ENCODE measurements at regions not wholly inside any gene's neighbourhood (a gene's known extent, or its start where the extent isn't known, plus 50 kb on each side); places are given as distances from the start of the nearest gene placed in this dataset.

DNA sequence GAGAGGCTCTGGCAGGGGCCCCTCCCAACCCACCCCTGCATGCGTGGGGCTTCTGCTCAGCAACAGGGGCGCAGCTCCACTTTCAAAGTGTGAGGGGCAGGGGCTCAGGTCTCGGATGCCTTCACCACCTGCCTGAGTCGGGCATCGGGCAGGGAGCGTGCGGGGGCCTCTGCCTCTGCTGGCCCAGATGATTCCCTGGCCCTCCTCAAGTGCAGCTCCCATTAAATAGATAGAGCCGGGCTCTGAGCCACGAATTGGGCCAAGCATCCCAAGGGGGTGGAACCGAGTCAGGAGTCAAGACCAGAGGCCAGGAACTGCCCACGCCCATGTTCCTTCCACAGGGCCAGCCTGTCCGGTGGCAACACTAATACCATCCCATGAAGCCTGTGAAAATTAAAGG is 108.9 kb upstream of the FAM20C start:
- Mint-ChIP-seq H3K36me3 (no peaks in the 10 kb centered on the region), H3K9me3 (no peaks in the 10 kb centered on the region), H3K4me3 (no peak overlapping the region), H3K4me1 (no peaks in the 10 kb centered on the region), H3K27me3 (peaks cover 0 to 10% of the 10 kb centered on the region in 2 donors), H3K27ac (no peak overlapping the region)
- Histone ChIP-seq H3K4me3 (ENCODE audit: control insufficient read depth in 1 of 2, extremely low read depth in 1 of 2, low read length in 1 of 2) (no peak overlapping the region), H3K27me3 (replicated peaks in 1 of 2; ENCODE audit: control insufficient read depth in 2 of 2, extremely low read depth in 1 of 2, insufficient read depth in 2 of 2, low read length in 1 of 2) (peaks cover 0 to 25% of the 10 kb centered on the region in 2 experiments), H3K36me3 (ENCODE audit: control insufficient read depth in 2 of 2, extremely low read depth in 1 of 2, insufficient read depth in 1 of 2, low read length in 1 of 2) (no peaks in the 10 kb centered on the region), H3K27ac (ENCODE audit: low read length) (no peak overlapping the region), H3K4me1 (ENCODE audit: control insufficient read depth in 1 of 2, extremely low read depth in 1 of 2, insufficient read depth in 2 of 2, low read length in 2 of 2) (no peaks in the 10 kb centered on the region), H3K9me3 (no peaks in the 10 kb centered on the region)
- 83% methylated on average over 9 of the region's 12 CpGs for WGBS (ENCODE audit: insufficient coverage)
- ATAC-seq (replicated peaks in 1 of 4): no peak
- ChIA-PET POLR2A (no interaction called here), CTCF (no interaction called here)
- DNase-seq: peak in 1 of 35 experiments; percentile 5

DNA sequence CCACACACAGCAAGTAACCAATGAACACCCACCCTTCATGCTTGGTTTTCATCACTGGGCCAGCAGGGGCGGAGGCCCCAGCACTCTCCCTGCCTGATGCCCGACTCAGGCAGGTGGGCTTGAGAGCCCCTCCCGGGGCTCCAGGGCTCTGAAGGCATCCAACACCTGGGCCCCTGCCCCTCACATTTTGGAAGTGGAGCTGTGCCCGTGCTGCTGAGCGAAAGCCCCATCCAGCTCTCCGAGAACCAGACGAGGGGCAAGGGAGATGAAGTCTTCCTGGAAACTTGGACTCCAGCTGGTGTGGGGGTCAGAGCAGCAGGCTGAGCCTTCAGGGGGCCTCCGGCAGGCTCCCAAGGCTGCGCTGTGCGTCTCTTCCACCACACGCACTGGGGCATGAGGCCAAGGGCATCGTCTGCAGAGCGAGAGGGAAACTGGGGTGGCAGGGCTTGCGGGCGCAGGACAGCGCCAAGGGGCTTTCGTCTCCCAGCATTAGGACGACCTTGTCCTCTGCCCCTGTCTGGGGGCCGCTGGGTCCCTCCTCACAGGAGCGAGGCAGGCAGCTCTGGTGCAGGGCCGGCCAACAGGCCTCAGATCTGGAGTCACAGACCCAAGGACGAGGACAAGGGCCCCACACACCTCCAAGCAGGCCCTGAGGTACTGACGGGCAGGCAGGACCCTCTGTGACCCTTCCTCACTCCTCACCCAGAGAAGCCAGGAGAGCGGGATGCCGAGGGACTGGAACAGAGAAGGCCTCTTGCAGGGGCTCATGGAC is 108.3 kb upstream of the FAM20C start:
- no peaks in the 10 kb centered on the region for H3K9me3 ChIP-seq
- no peak for ATAC-seq (replicated peaks in 1 of 4)
- ChIA-PET CTCF (no interaction called here), POLR2A (no interaction called here)
- no peak overlapping the region for H3K4me3 Mint-ChIP-seq
- no peaks in the 10 kb centered on the region for H3K4me1 ChIP-seq (ENCODE audit: control insufficient read depth in 1 of 2, extremely low read depth in 1 of 2, insufficient read depth in 2 of 2, low read length in 2 of 2)
- H3K4me3 ChIP-seq (ENCODE audit: control insufficient read depth in 1 of 2, extremely low read depth in 1 of 2, low read length in 1 of 2): no peak overlapping the region
- no peaks in the 10 kb centered on the region for H3K9me3 Mint-ChIP-seq
- H3K36me3 ChIP-seq (ENCODE audit: control insufficient read depth in 2 of 2, extremely low read depth in 1 of 2, insufficient read depth in 1 of 2, low read length in 1 of 2): no peaks in the 10 kb centered on the region
- no peak overlapping the region for H3K27ac ChIP-seq (ENCODE audit: low read length)
- WGBS (ENCODE audit: insufficient coverage): 85% methylated on average over 22 of the region's 25 CpGs
- peaks cover 0 to 10% of the 10 kb centered on the region in 2 donors for H3K27me3 Mint-ChIP-seq
- no peak overlapping the region for H3K27ac Mint-ChIP-seq
- no peaks in the 10 kb centered on the region for H3K4me1 Mint-ChIP-seq
- no peaks in the 10 kb centered on the region for H3K36me3 Mint-ChIP-seq
- H3K27me3 ChIP-seq (replicated peaks in 1 of 2; ENCODE audit: control insufficient read depth in 2 of 2, extremely low read depth in 1 of 2, insufficient read depth in 2 of 2, low read length in 1 of 2): peaks cover 0 to 25% of the 10 kb centered on the region in 2 experiments
- DNase-seq: peak in 1 of 35 experiments; percentile 22

DNA sequence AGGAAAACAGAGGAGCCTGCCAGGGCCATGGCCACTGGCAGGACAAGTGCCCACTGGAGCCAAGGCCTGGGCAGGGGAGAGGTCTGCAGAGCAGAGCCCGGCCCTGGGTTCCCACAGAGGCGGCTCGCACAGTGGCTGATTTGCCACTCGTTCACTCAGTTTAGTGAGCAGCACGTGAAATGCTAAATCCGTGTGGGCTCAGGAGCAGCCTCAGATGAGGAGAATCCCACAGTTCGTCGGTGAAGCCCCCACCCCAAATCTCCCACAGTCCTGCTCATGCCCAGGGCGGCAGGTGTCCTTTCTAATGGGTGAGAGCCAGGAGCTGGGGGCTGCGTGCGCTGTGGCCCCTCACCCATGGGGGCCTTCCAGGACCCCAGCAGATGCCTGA is 107.7 kb upstream of the FAM20C start:
- no peaks in the 10 kb centered on the region for H3K9me3 Mint-ChIP-seq
- H3K27me3 Mint-ChIP-seq: peaks cover 0 to 10% of the 10 kb centered on the region in 2 donors
- ChIA-PET POLR2A (no interaction called here), CTCF (no interaction called here)
- Histone ChIP-seq H3K4me3 (ENCODE audit: control insufficient read depth in 1 of 2, extremely low read depth in 1 of 2, low read length in 1 of 2) (no peak overlapping the region), H3K27me3 (replicated peaks in 1 of 2; ENCODE audit: control insufficient read depth in 2 of 2, extremely low read depth in 1 of 2, insufficient read depth in 2 of 2, low read length in 1 of 2) (peaks cover 0 to 25% of the 10 kb centered on the region in 2 experiments), H3K4me1 (ENCODE audit: control insufficient read depth in 1 of 2, extremely low read depth in 1 of 2, insufficient read depth in 2 of 2, low read length in 2 of 2) (no peaks in the 10 kb centered on the region), H3K36me3 (ENCODE audit: control insufficient read depth in 2 of 2, extremely low read depth in 1 of 2, insufficient read depth in 1 of 2, low read length in 1 of 2) (no peaks in the 10 kb centered on the region), H3K27ac (ENCODE audit: low read length) (no peak overlapping the region), H3K9me3 (no peaks in the 10 kb centered on the region)
- no peak overlapping the region for H3K4me3 Mint-ChIP-seq
- no peak for ATAC-seq (replicated peaks in 1 of 4)
- no peaks in the 10 kb centered on the region for H3K36me3 Mint-ChIP-seq
- no peak overlapping the region for H3K27ac Mint-ChIP-seq
- WGBS (ENCODE audit: insufficient coverage): 93% methylated on average over 8 of the region's 11 CpGs
- H3K4me1 Mint-ChIP-seq: no peaks in the 10 kb centered on the region
- DNase-seq: no peak

DNA sequence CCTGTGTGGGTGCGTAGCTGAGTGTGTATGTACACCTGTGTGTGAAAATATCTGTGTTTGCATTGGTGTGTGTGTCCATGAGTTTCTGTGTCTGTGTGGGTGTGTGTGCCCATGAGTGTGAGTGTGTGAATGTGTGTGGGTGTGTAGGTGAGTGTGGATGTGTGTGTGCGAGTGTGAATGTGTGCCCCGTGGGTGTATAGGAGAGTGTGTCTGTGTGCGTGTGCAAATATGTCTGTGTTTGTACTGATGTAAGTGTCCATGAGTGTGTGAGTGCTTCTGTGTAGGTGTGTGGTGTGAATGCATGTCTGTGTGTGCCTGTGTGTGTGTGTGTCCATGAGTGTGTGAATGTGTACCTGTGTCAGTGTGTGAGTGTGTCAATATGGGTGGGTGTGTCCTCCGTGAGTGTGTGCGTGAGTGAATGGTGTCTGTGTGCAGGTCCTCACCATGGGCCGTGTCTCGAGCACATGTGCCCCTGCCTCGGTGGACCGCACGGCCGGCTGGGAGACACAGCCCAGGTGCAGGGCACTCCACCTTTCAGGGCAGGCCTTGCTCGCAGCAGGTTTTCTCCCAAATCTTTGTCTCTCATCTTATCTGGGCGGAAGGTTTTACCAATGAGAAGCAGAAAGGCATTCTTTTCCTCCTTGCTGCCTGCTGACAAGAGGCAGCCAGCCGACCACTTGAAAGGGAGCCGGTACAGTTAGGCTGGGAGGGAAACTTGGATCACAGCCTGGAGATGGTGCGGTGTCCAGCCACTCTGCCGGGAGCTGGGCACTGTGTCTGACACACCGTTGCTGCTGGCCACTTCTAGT is 107.1 kb upstream of the FAM20C start:
- Mint-ChIP-seq H3K36me3 (no peaks in the 10 kb centered on the region), H3K27ac (no peak overlapping the region), H3K27me3 (peaks cover 0 to 10% of the 10 kb centered on the region in 2 donors), H3K4me3 (no peak overlapping the region), H3K4me1 (peaks cover 0 to 3% (median 2%) of the 10 kb centered on the region in 3 donors), H3K9me3 (no peaks in the 10 kb centered on the region)
- Histone ChIP-seq H3K27ac (ENCODE audit: low read length) (no peak overlapping the region), H3K4me1 (ENCODE audit: control insufficient read depth in 1 of 2, extremely low read depth in 1 of 2, insufficient read depth in 2 of 2, low read length in 2 of 2) (peaks cover 0 to under 1% of the 10 kb centered on the region in 2 experiments), H3K36me3 (ENCODE audit: control insufficient read depth in 2 of 2, extremely low read depth in 1 of 2, insufficient read depth in 1 of 2, low read length in 1 of 2) (no peaks in the 10 kb centered on the region), H3K9me3 (no peaks in the 10 kb centered on the region), H3K4me3 (ENCODE audit: control insufficient read depth in 1 of 2, extremely low read depth in 1 of 2, low read length in 1 of 2) (no peak overlapping the region), H3K27me3 (replicated peaks in 1 of 2; ENCODE audit: control insufficient read depth in 2 of 2, extremely low read depth in 1 of 2, insufficient read depth in 2 of 2, low read length in 1 of 2) (peaks cover 0 to 25% of the 10 kb centered on the region in 2 experiments)
- ChIA-PET POLR2A (no interaction called here), CTCF (no interaction called here)
- ATAC-seq (replicated peaks in 1 of 4) (no peak), DNase-seq (peak in 1 of 35 experiments; percentile 8)
- WGBS (ENCODE audit: insufficient coverage): 82% methylated on average over 11 of the region's 19 CpGs

DNA sequence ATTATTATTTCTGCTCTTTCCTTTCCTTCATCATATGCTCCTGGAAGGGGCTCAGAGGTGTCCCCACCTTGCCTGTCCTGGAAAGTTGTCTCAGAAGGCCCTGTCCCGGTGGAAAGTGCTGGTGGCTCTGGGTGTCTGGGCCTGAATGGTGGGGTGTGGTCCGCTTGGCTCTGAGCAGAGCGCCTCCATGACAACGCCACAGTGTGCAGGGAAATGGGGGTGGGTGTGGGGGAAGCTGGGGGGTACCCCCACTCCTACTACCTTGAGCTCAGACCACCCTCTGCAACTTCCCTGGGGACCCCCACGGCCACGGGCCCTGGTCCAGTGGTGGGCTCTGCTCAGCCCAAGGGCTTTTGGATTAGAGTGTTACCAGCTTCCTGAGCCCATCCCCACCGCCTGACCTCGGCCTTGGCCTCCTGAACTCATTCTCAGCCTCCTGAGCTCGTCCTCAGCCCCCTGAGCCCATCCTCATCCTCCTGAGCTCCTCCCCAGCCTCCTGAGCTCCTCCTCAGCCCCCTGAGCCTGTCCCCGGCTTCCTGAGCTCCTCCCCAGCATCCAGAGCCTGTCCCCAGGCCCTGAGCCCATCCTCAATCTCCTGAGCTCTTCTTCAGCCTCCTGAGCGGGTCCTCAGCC is 106.4 kb upstream of the FAM20C start:
- H3K36me3 Mint-ChIP-seq: no peaks in the 10 kb centered on the region
- no peak for DNase-seq
- H3K4me1 Mint-ChIP-seq: peaks cover 5 to 9% (median 6%) of the 10 kb centered on the region in 3 donors
- no peak overlapping the region for H3K27ac ChIP-seq (ENCODE audit: low read length)
- H3K4me3 Mint-ChIP-seq: no peak overlapping the region
- H3K4me1 ChIP-seq (ENCODE audit: control insufficient read depth in 1 of 2, extremely low read depth in 1 of 2, insufficient read depth in 2 of 2, low read length in 2 of 2): peaks cover 0 to 5% of the 10 kb centered on the region in 2 experiments
- H3K9me3 Mint-ChIP-seq: no peaks in the 10 kb centered on the region
- no peak overlapping the region for H3K4me3 ChIP-seq (ENCODE audit: control insufficient read depth in 1 of 2, extremely low read depth in 1 of 2, low read length in 1 of 2)
- no peak for ATAC-seq (replicated peaks in 1 of 4)
- H3K9me3 ChIP-seq: no peaks in the 10 kb centered on the region
- H3K27ac Mint-ChIP-seq: no peak overlapping the region
- 45% methylated on average over 7 of the region's 11 CpGs for WGBS (ENCODE audit: insufficient coverage)
- H3K36me3 ChIP-seq (ENCODE audit: control insufficient read depth in 2 of 2, extremely low read depth in 1 of 2, insufficient read depth in 1 of 2, low read length in 1 of 2): no peaks in the 10 kb centered on the region
- ChIA-PET CTCF (no interaction called here), POLR2A (no interaction called here)
- H3K27me3 ChIP-seq (replicated peaks in 1 of 2; ENCODE audit: control insufficient read depth in 2 of 2, extremely low read depth in 1 of 2, insufficient read depth in 2 of 2, low read length in 1 of 2): peaks cover 0 to 25% of the 10 kb centered on the region in 2 experiments
- H3K27me3 Mint-ChIP-seq: peaks cover 0 to 10% of the 10 kb centered on the region in 2 donors

DNA sequence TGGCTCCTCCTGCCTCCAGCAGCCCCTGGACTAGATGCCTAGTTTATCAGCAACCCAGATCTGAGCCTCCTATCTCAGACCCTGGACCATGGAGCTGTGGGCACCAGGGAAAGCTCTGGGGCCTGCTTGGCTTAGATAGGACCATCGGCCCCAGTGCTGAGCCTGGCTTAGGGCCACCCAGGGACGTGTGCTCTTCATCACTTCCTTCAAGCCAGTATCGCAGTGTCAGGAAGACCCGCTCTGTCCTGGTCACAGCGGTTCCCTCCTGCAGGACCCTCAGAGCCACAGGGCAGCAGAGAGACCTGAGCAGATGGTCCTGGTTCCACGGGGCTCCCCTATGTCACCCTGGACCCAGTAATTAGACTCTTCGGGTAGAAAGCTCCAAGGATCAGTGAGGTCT is 105.7 kb upstream of the FAM20C start:
- no peak overlapping the region for H3K4me3 Mint-ChIP-seq
- peaks cover 0 to 8% of the 10 kb centered on the region in 2 donors for H3K27me3 Mint-ChIP-seq
- no peaks in the 10 kb centered on the region for H3K36me3 Mint-ChIP-seq
- H3K27ac Mint-ChIP-seq: no peak overlapping the region
- H3K4me3 ChIP-seq (ENCODE audit: control insufficient read depth in 1 of 2, extremely low read depth in 1 of 2, low read length in 1 of 2): no peak overlapping the region
- H3K27me3 ChIP-seq (replicated peaks in 1 of 2; ENCODE audit: control insufficient read depth in 2 of 2, extremely low read depth in 1 of 2, insufficient read depth in 2 of 2, low read length in 1 of 2): peaks cover 0 to 27% of the 10 kb centered on the region in 2 experiments
- WGBS (ENCODE audit: insufficient coverage): 77% methylated on average over 5 of the region's 7 CpGs
- ChIA-PET POLR2A (no interaction called here), CTCF (no interaction called here)
- ATAC-seq (replicated peaks in 1 of 4) (no peak), DNase-seq (peak in 1 of 35 experiments; percentile 8)
- H3K27ac ChIP-seq (ENCODE audit: low read length): no peak overlapping the region
- peaks cover 0 to 5% of the 10 kb centered on the region in 2 experiments for H3K4me1 ChIP-seq (ENCODE audit: control insufficient read depth in 1 of 2, extremely low read depth in 1 of 2, insufficient read depth in 2 of 2, low read length in 2 of 2)
- H3K9me3 ChIP-seq: no peaks in the 10 kb centered on the region
- H3K36me3 ChIP-seq (ENCODE audit: control insufficient read depth in 2 of 2, extremely low read depth in 1 of 2, insufficient read depth in 1 of 2, low read length in 1 of 2): no peaks in the 10 kb centered on the region
- H3K4me1 Mint-ChIP-seq: peaks cover 5 to 10% (median 7%) of the 10 kb centered on the region in 3 donors
- no peaks in the 10 kb centered on the region for H3K9me3 Mint-ChIP-seq

Measured in T-cell (primary cell).